HepG2 (cell line): ENCODE measurements at regions not wholly inside any gene's neighbourhood (a gene's known extent, or its start where the extent isn't known, plus 50 kb on each side); places are given as distances from the start of the nearest gene placed in this dataset.

ENCODE experiments used
- ATAC-seq: fragments of 200-7000 bp; cut with Tn5 transposase; 3 replicates; pipeline ENCODE4 v1.9.1; 2020; ENCODE audit warnings: mild to moderate bottlenecking, moderate library complexity
- BruUV-seq: library from RNA; stranded (reverse); fragments of 400-500 nt; replicated peaks from 2 replicates; lab custom pipeline; 2021; lab: Mats Ljungman, UMichigan
- CTCF ChIA-PET: fragments of 300-600 bp; formaldehyde crosslinking; extraction: SDS; loops from one replicate; lab custom pipeline; 2021; ENCODE audit warnings: low total read pairs, inconsistent platforms, low intra/inter-chr PET ratio; lab: Yijun Ruan, JAX
- POLR2A ChIA-PET: fragments of 350-600 bp; sonication (Branson Sonifier 250); formaldehyde crosslinking; loops from one replicate; lab custom pipeline; 2020; ENCODE audit warnings: antibody characterized with exemption, inconsistent platforms; lab: Yijun Ruan, JAX
- DNase-seq: peaks from one replicate; pipeline ENCODE4 v3.0.0-alpha.2; 2015; ENCODE audit warnings: low spot score
- FAIRE-seq: peaks from 3 replicates; lab custom pipeline; 2011; peaks lifted over from hg19 to GRCh38; lab: Jason Lieb, UNC
- H2AFZ ChIP-seq: one replicate; pipeline ENCODE4 v1.6.1; 2011; ENCODE audit warnings: low read length, inconsistent platforms
- H3K27ac ChIP-seq: fragments of 300-600 bp; 3 replicates; pipeline ENCODE4 v1.8.0; 2011; ENCODE audit warnings: mixed run types, mild to moderate bottlenecking, mixed read lengths, low read length, inconsistent platforms; ENCODE audit not compliant: insufficient read depth; ENCODE audit errors: extremely low read length
- H3K27me3 ChIP-seq, 2 experiments: fragments of 200-600 bp in 1 of 2; 2 replicates in 1 of 2; 3 replicates in 1 of 2; pipeline versions ENCODE4 v1.6.0 to v1.8.0; 2011; ENCODE audit warnings: low read length in 2 of 2, mild to moderate bottlenecking in 2 of 2, moderate library complexity in 2 of 2, inconsistent platforms in 1 of 2; ENCODE audit not compliant: insufficient read depth in 2 of 2, control insufficient read depth in 1 of 2
- H3K36me3 ChIP-seq, 2 experiments: fragments of 200-600 bp in 1 of 2; replicated peaks in 1 of 2; 2 replicates in 1 of 2; 3 replicates in 1 of 2; pipeline versions ENCODE4 v1.5.1 to v1.8.0; 2011; ENCODE audit warnings: low read length in 2 of 2, inconsistent platforms in 1 of 2; ENCODE audit not compliant: insufficient read depth in 2 of 2, control insufficient read depth in 1 of 2
- H3K4me1 ChIP-seq: 2 replicates; pipeline ENCODE4 v1.5.1; 2012; ENCODE audit warnings: low read length, inconsistent platforms; ENCODE audit not compliant: insufficient read depth
- H3K4me2 ChIP-seq: 2 replicates; pipeline ENCODE4 v1.6.0; 2011; ENCODE audit warnings: low read depth, low read length, inconsistent platforms
- H3K4me3 ChIP-seq, 3 experiments: fragments of 200-600 bp in 1 of 3; sonication (generic), shearing (Covaris generic) in 1 of 3; replicated peaks in 1 of 3; 2 replicates each; pipeline ENCODE4 v1.5.1; 2011 to 2016; ENCODE audit warnings: low read length in 3 of 3, inconsistent platforms in 2 of 3, low read depth in 2 of 3, mild to moderate bottlenecking in 2 of 3, control low read depth in 1 of 3, mixed read lengths in 1 of 3; ENCODE audit not compliant: insufficient read depth in 1 of 3
- H3K79me2 ChIP-seq: one replicate; pipeline ENCODE4 v1.6.1; 2011; ENCODE audit warnings: low read length, inconsistent platforms; ENCODE audit not compliant: insufficient read depth
- H3K9ac ChIP-seq: 2 replicates; pipeline ENCODE4 v1.6.0; 2011; ENCODE audit warnings: mild to moderate bottlenecking, low read depth, low read length, inconsistent platforms; ENCODE audit not compliant: insufficient read depth
- H3K9me3 ChIP-seq: 2 replicates; pipeline ENCODE4 v1.5.1; 2012; ENCODE audit warnings: mild to moderate bottlenecking, low read length
- H4K20me1 ChIP-seq: 2 replicates; pipeline ENCODE4 v1.6.0; 2011; ENCODE audit warnings: inconsistent platforms, mild to moderate bottlenecking, low read length, moderate library complexity; ENCODE audit not compliant: insufficient read depth
- ATF7 ChIP-seq, 2 experiments: fragments of 450-650 bp in 1 of 2; sonication (generic) in 1 of 2; formaldehyde crosslinking in 1 of 2; IDR thresholded peaks; 2 replicates each; pipeline versions ENCODE4 v1.4.0 to v1.6.1; 2016 to 2020; ENCODE audit warnings: antibody characterized with exemption in 1 of 2, mild to moderate bottlenecking in 1 of 2, missing genetic modification reagents in 1 of 2
- ATM ChIP-seq: fragments of 450-650 bp; IDR thresholded peaks from 2 replicates; pipeline ENCODE4 v1.7.1; 2017; ENCODE audit warnings: mild to moderate bottlenecking, borderline replicate concordance
- EZH2 ChIP-seq: conservative IDR thresholded peaks from 2 replicates; pipeline ENCODE4 v1.6.1; 2012; ENCODE audit warnings: mild to moderate bottlenecking, low read depth, low read length, moderate library complexity
- GTF2F1 ChIP-seq: fragments of 150-350 bp; IDR thresholded peaks from 2 replicates; pipeline ENCODE4 v1.6.1; 2014; ENCODE audit warnings: low read length
- HCFC1 ChIP-seq: fragments of 150-350 bp; IDR thresholded peaks from 2 replicates; pipeline ENCODE4 v1.6.1; 2014; ENCODE audit warnings: low read depth, low read length
- PAF1 ChIP-seq: IDR thresholded peaks from 2 replicates; pipeline ENCODE4 v1.6.1; 2016; ENCODE audit warnings: missing genetic modification reagents, missing compliant biosample characterization
- RFX3 ChIP-seq: IDR thresholded peaks from 2 replicates; pipeline ENCODE4 v1.6.1; 2016; ENCODE audit warnings: missing biosample characterization, missing genetic modification reagents
- SMC3 ChIP-seq: IDR thresholded peaks from 2 replicates; pipeline ENCODE4 v1.6.1; 2011; ENCODE audit warnings: low read length, improper control_type of control experiment
- U2AF2 ChIP-seq: fragments of 200-400 bp; formaldehyde crosslinking; IDR thresholded peaks from 2 replicates; pipeline ENCODE4 v1.6.1; 2017; ENCODE audit warnings: low read depth, mild to moderate bottlenecking, low read length
- ZNF441 ChIP-seq: sonication (generic); formaldehyde crosslinking; IDR thresholded peaks from 2 replicates; pipeline ENCODE4 v1.7.0; 2021; ENCODE audit warnings: missing genetic modification reagents, borderline replicate concordance
- ZNF501 ChIP-seq: sonication (generic); formaldehyde crosslinking; IDR thresholded peaks from 2 replicates; pipeline ENCODE4 v1.5.1; 2020; ENCODE audit warnings: mild to moderate bottlenecking, moderate library complexity, missing genetic modification reagents
- ZNF510 ChIP-seq: sonication (generic); formaldehyde crosslinking; IDR thresholded peaks from 2 replicates; pipeline ENCODE4 v1.4.0; 2020; ENCODE audit warnings: low read depth, mild to moderate bottlenecking, missing genetic modification reagents
- ZNF607 ChIP-seq: sonication (generic); formaldehyde crosslinking; IDR thresholded peaks from 2 replicates; pipeline ENCODE4 v1.5.1; 2020; ENCODE audit warnings: missing genetic modification reagents, mild to moderate bottlenecking, borderline replicate concordance
- ZSCAN29 ChIP-seq: sonication (generic); formaldehyde crosslinking; conservative IDR thresholded peaks from 2 replicates; pipeline ENCODE4 v1.4.0; 2020; ENCODE audit warnings: mild to moderate bottlenecking, missing genetic modification reagents
- WGBS: methylation state at CpG from one replicate; pipeline ENCODE4 v1.1.6; 2017; ENCODE audit warnings: low lambda C conversion rate; 5-methylcytosine and 5-hydroxymethylcytosine counted together
- in situ Hi-C: cut with HindIII; loops from 2 replicates; pipeline ENCODE4 v1.10.0; 2017; ENCODE audit warnings: low pct_unique_long_range_greater_than_20kb; ENCODE audit not compliant: extremely low pct_ligation_motif_present
- intact Hi-C: fragments of 100-400 bp; cut with micrococcal nuclease; formaldehyde crosslinking; loops from one replicate; pipeline ENCODE4 v1.10.0; 2022; ENCODE audit not compliant: unreplicated experiment
- TF ChIP-seq, protein P1 (sequence below): sonication (generic); formaldehyde crosslinking; IDR thresholded peaks from 2 replicates; pipeline ENCODE4 v1.4.0; 2020; ENCODE audit warnings: missing genetic modification reagents, mild to moderate bottlenecking, borderline replicate concordance

DNA sequence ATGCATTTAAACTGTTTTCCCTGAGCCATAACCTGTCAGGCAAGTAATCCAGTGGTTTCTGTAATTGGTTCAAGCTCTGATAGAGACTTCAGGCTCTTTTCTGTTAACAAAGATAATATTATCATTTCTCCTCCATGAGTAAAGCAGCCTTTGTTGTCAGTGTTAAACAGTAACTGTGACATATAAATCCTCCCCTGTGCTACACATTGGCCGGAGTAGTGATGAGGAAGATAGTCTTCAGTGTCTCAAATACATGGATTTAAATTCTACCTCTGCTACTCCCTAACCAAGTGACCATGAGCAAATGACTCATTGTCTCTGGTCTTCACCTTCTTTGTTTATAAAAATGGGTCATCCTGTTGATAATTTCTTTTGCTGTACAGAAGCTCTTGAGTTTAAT is 615.5 kb upstream of the CHD1 start:
- 0% methylated on average over 1 of the region's 1 CpG for WGBS
- no peaks in the 10 kb centered on the region for H3K79me2 ChIP-seq
- H4K20me1 ChIP-seq = no peaks in the 10 kb centered on the region
- CTCF ChIA-PET = no interaction called here
- H3K4me2 ChIP-seq = no peak overlapping the region
- H3K9me3 ChIP-seq = no peaks in the 10 kb centered on the region
- H3K9ac ChIP-seq = no peak overlapping the region
- in situ Hi-C loops (no loop called here), intact Hi-C loops (no loop called here)
- BruUV-seq = no TSS peak
- POLR2A ChIA-PET = no interaction called here
- no peak for DNase-seq
- no peak for FAIRE-seq
- H3K36me3 ChIP-seq = no peaks in the 10 kb centered on the region
- no peak for ATAC-seq
- H3K27me3 ChIP-seq = no peaks in the 10 kb centered on the region
- H3K4me3 ChIP-seq = no peak overlapping the region
- H2AFZ ChIP-seq = no peak overlapping the region
- H3K4me1 ChIP-seq = no peaks in the 10 kb centered on the region
- TF ChIP-seq SMC3 (no peak), HCFC1 (no peak), U2AF2 (no peak), RFX3 (CRISPR knock-in tag) (no peak), ZNF510 (no peak), EZH2 (no peak), GTF2F1 (no peak), ZNF501 (no peak), ZSCAN29 (CRISPR knock-in tag) (no peak), ATM (no peak), ZNF441 (CRISPR knock-in tag) (no peak), ATF7 (IDR thresholded peaks at IDR 0.05) (no peak), ATF7 (CRISPR knock-in tag; IDR thresholded peaks at IDR 0.05) (no peak), PAF1 (CRISPR knock-in tag) (no peak), ZNF607 (CRISPR knock-in tag) (no peak)
- TF ChIP-seq, protein P1, sequence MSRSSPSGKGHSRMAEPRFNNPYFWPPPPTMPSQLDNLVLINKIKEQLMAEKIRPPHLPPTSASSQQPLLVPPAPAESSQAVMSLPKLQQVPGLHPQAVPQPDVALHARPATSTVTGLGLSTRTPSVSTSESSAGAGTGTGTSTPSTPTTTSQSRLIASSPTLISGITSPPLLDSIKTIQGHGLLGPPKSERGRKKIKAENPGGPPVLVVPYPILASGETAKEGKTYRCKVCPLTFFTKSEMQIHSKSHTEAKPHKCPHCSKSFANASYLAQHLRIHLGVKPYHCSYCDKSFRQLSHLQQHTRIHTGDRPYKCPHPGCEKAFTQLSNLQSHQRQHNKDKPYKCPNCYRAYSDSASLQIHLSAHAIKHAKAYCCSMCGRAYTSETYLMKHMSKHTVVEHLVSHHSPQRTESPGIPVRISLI (CRISPR knock-in tag) = no peak
- H3K27ac ChIP-seq = no peak overlapping the region
